Thymus (tissue), 11 donors: ENCODE measurements at regions not wholly inside any gene's neighbourhood (a gene's known extent, or its start where the extent isn't known, plus 50 kb on each side); places are given as distances from the start of the nearest gene placed in this dataset.
"Not testable (repeated sequence)": the region's sequence is repeated elsewhere in the genome, so short reads cannot be mapped to it uniquely, and the experiment has no call there.

Experiments used
- DNase-seq, 9 donors: peaks; one replicate each; pipeline ENCODE4 v3.0.0-alpha.2; 2013; ENCODE audit warnings: low spot score in 9 of 9, low read depth in 6 of 9, missing footprints in 1 of 9
- H3K27ac ChIP-seq, 2 donors: one replicate each; pipeline ENCODE4 v1.5.1; 2013; ENCODE audit warnings: control low read depth in 1 of 2, low read depth in 1 of 2, low read length in 1 of 2, mild to moderate bottlenecking in 1 of 2, moderate library complexity in 1 of 2
- H3K27me3 ChIP-seq, 2 donors: one replicate each; pipeline ENCODE4 v1.5.1; 2013; ENCODE audit warnings: low read length in 1 of 2; ENCODE audit not compliant: control insufficient read depth in 2 of 2, insufficient read depth in 1 of 2
- H3K36me3 ChIP-seq, 2 donors: one replicate each; pipeline ENCODE4 v1.5.1; 2013; ENCODE audit warnings: low read length in 1 of 2, mild to moderate bottlenecking in 1 of 2, moderate library complexity in 1 of 2; ENCODE audit not compliant: control insufficient read depth in 2 of 2, insufficient read depth in 2 of 2
- H3K4me1 ChIP-seq, 2 donors: one replicate each; pipeline ENCODE4 v1.5.1; 2013; ENCODE audit warnings: low read length in 2 of 2; ENCODE audit not compliant: control insufficient read depth in 2 of 2, insufficient read depth in 2 of 2
- H3K4me3 ChIP-seq, 2 donors: one replicate each; pipeline ENCODE4 v1.5.1; 2013; ENCODE audit warnings: low read length in 2 of 2, control low read depth in 1 of 2, mild to moderate bottlenecking in 1 of 2
- H3K9me3 ChIP-seq, 2 donors: one replicate each; pipeline ENCODE4 v1.5.1; 2013; ENCODE audit warnings: low read length in 1 of 2, mild to moderate bottlenecking in 1 of 2; ENCODE audit not compliant: control insufficient read depth in 2 of 2, insufficient read depth in 1 of 2
- WGBS: extraction: QIAGEN DNeasy Blood & Tissue Kit; methylation state at CpG from one replicate; pipeline ENCODE4 v1.1.7; 2013; 5-methylcytosine and 5-hydroxymethylcytosine counted together
- donor health status: healthy.

GRCh38 chr1:117758444-117759316, 152.8 kb downstream of the TENT5C start:
- Histone ChIP-seq H3K27ac (no peak overlapping the region), H3K36me3 (no peaks in the 10 kb centered on the region), H3K4me1 (no peaks in the 10 kb centered on the region), H3K9me3 (no peaks in the 10 kb centered on the region), H3K27me3 (peaks cover 0 to 16% of the 10 kb centered on the region in 2 donors), H3K4me3 (no peak overlapping the region)
- WGBS: 25% methylated on average over 26 of the region's 26 CpGs
- DNase-seq: peak; percentile 24 to 77 (median 51)

GRCh38 chr1:117759535-117759934, 153.7 kb downstream of the TENT5C start:
- no peak overlapping the region for H3K27ac ChIP-seq
- H3K4me1 ChIP-seq: no peaks in the 10 kb centered on the region

GRCh38 chr1:117760069-117760468, 154.2 kb downstream of the TENT5C start:
- H3K9me3 ChIP-seq: no peaks in the 10 kb centered on the region
- H3K4me3 ChIP-seq: no peak overlapping the region
- H3K4me1 ChIP-seq: no peaks in the 10 kb centered on the region
- peaks cover 0 to 14% of the 10 kb centered on the region in 2 donors for H3K27me3 ChIP-seq
- 81% methylated on average over 1 of the region's 1 CpG for WGBS
- no peaks in the 10 kb centered on the region for H3K36me3 ChIP-seq
- no peak overlapping the region for H3K27ac ChIP-seq
- DNase-seq: no peak

More at GRCh38 chr1:117759535-117759934, 153.7 kb downstream of the TENT5C start:
- Histone ChIP-seq H3K9me3 (no peaks in the 10 kb centered on the region), H3K27me3 (peaks cover 0 to 14% of the 10 kb centered on the region in 2 donors), H3K36me3 (no peaks in the 10 kb centered on the region), H3K4me3 (no peak overlapping the region)
- DNase-seq: no peak
- 79% methylated on average over 1 of the region's 1 CpG for WGBS

GRCh38 chr1:117760485-117760884, 154.6 kb downstream of the TENT5C start:
- H3K9me3 ChIP-seq: no peaks in the 10 kb centered on the region
- peaks cover 0 to 14% of the 10 kb centered on the region in 2 donors for H3K27me3 ChIP-seq
- no peak overlapping the region for H3K27ac ChIP-seq
- H3K4me1 ChIP-seq: no peaks in the 10 kb centered on the region
- no peak overlapping the region for H3K4me3 ChIP-seq
- H3K36me3 ChIP-seq: no peaks in the 10 kb centered on the region
- DNase-seq: no peak
- 76% methylated on average over 2 of the region's 2 CpGs for WGBS

GRCh38 chr1:117767756-117768155, 161.7 kb downstream of the GDAP2 start:
- H3K9me3 ChIP-seq: not testable (repeated sequence)

GRCh38 chr1:117770981-117771531, 158.4 kb downstream of the GDAP2 start:
- peaks cover 0 to 10% of the 10 kb centered on the region in 2 donors for H3K9me3 ChIP-seq
- WGBS: 61% methylated on average over 1 of the region's 1 CpG
- no peaks in the 10 kb centered on the region for H3K36me3 ChIP-seq

More at GRCh38 chr1:117767756-117768155, 161.7 kb downstream of the GDAP2 start:
- H3K4me1 ChIP-seq, H3K36me3 ChIP-seq, H3K4me3 ChIP-seq, H3K27me3 ChIP-seq, H3K27ac ChIP-seq, DNase-seq: not testable (repeated sequence)
- WGBS: 86% methylated on average over 1 of the region's 1 CpG

GRCh38 chr1:117779364-117779763, 150.1 kb downstream of the GDAP2 start:
- Histone ChIP-seq H3K4me1 (no peaks in the 10 kb centered on the region), H3K4me3 (no peak overlapping the region), H3K36me3 (no peaks in the 10 kb centered on the region), H3K27me3 (no peaks in the 10 kb centered on the region), H3K27ac (no peak overlapping the region), H3K9me3 (no peaks in the 10 kb centered on the region)
- WGBS: 88% methylated on average over 2 of the region's 2 CpGs
- DNase-seq: no peak

More at GRCh38 chr1:117770981-117771531, 158.4 kb downstream of the GDAP2 start:
- no peaks in the 10 kb centered on the region for H3K4me1 ChIP-seq
- no peak overlapping the region for H3K4me3 ChIP-seq
- no peaks in the 10 kb centered on the region for H3K27me3 ChIP-seq
- DNase-seq: no peak
- no peak overlapping the region for H3K27ac ChIP-seq

GRCh38 chr1:117780687-117781475, 148.5 kb downstream of the GDAP2 start:
- no peaks in the 10 kb centered on the region for H3K36me3 ChIP-seq
- no peak overlapping the region for H3K27ac ChIP-seq
- DNase-seq: no peak
- WGBS: 92% methylated on average over 5 of the region's 5 CpGs
- H3K4me1 ChIP-seq: no peaks in the 10 kb centered on the region
- H3K4me3 ChIP-seq: no peak overlapping the region
- H3K27me3 ChIP-seq: no peaks in the 10 kb centered on the region
- H3K9me3 ChIP-seq: no peaks in the 10 kb centered on the region

GRCh38 chr1:117782056-117782455, 147.4 kb downstream of the GDAP2 start:
- 93% methylated on average over 4 of the region's 4 CpGs for WGBS
- Histone ChIP-seq H3K4me3 (no peak overlapping the region), H3K27me3 (no peaks in the 10 kb centered on the region), H3K36me3 (no peaks in the 10 kb centered on the region), H3K27ac (no peak overlapping the region), H3K9me3 (no peaks in the 10 kb centered on the region), H3K4me1 (no peaks in the 10 kb centered on the region)
- DNase-seq: no peak
